OCI-LY7 (cell line): ENCODE measurements at regions not wholly inside any gene's neighbourhood (a gene's known extent, or its start where the extent isn't known, plus 50 kb on each side); places are given as distances from the start of the nearest gene placed in this dataset.

Experiments used
- BruUV-seq: library from RNA; stranded (reverse); fragments of 400-500 nt; replicated peaks from 2 replicates; lab custom pipeline; 2021; lab: Mats Ljungman, UMichigan
- CTCF ChIA-PET: fragments of 300-600 bp; sonication (Branson Sonifier 250); formaldehyde crosslinking; loops from one replicate; lab custom pipeline; 2022; ENCODE audit warnings: antibody characterized with exemption; ENCODE audit not compliant: unreplicated experiment; lab: Charles Lee
- POLR2A ChIA-PET: fragments of 300-600 bp; sonication (Branson Sonifier 250); formaldehyde crosslinking; loops from one replicate; lab custom pipeline; 2022; ENCODE audit warnings: antibody characterized with exemption; lab: Charles Lee
- DNase-seq: peaks from one replicate; pipeline ENCODE4 v3.0.0-alpha.2; 2015; ENCODE audit warnings: low spot score
- H2AFZ ChIP-seq: fragments of 200-600 bp; sonication (generic), shearing (Covaris generic); 2 replicates; pipeline ENCODE4 v1.6.1; 2014; ENCODE audit warnings: mild to moderate bottlenecking, antibody characterized with exemption, low read length, moderate library complexity
- H3K27ac ChIP-seq: fragments of 200-600 bp; sonication (generic); 2 replicates; pipeline ENCODE4 v1.5.1; 2014; ENCODE audit warnings: mixed run types, low read depth, mild to moderate bottlenecking, moderate library complexity, low read length, inconsistent platforms; ENCODE audit not compliant: poor library complexity, severe bottlenecking
- H3K36me3 ChIP-seq: fragments of 200-600 bp; sonication (generic); 2 replicates; pipeline ENCODE4 v1.6.1; 2014; ENCODE audit warnings: mild to moderate bottlenecking, antibody characterized with exemption, low read length, moderate library complexity, mixed read lengths; ENCODE audit not compliant: insufficient read depth
- H3K4me1 ChIP-seq: fragments of 200-600 bp; sonication (generic); 2 replicates; pipeline ENCODE4 v1.5.1; 2014; ENCODE audit warnings: mild to moderate bottlenecking, low read length; ENCODE audit not compliant: insufficient read depth, poor library complexity, severe bottlenecking
- H3K4me2 ChIP-seq: fragments of 200-600 bp; sonication (generic); 2 replicates; pipeline ENCODE4 v1.6.1; 2014; ENCODE audit warnings: mild to moderate bottlenecking, low read length
- H3K4me3 ChIP-seq: fragments of 200-600 bp; sonication (generic); 2 replicates; pipeline ENCODE4 v1.5.1; 2014; ENCODE audit warnings: mild to moderate bottlenecking, low read depth, low read length; ENCODE audit not compliant: poor library complexity, severe bottlenecking
- H3K79me2 ChIP-seq: fragments of 200-600 bp; sonication (generic); 2 replicates; pipeline ENCODE4 v1.6.1; 2016; ENCODE audit warnings: low read depth, mild to moderate bottlenecking, low read length, moderate library complexity, mixed read lengths; ENCODE audit not compliant: insufficient read depth
- H3K9me2 ChIP-seq: fragments of 200-600 bp; sonication (generic); 2 replicates; pipeline ENCODE4 v1.6.1; 2016; ENCODE audit warnings: mild to moderate bottlenecking, low read length, mixed read lengths; ENCODE audit not compliant: insufficient read depth
- H3K9me3 ChIP-seq: fragments of 200-600 bp; sonication (generic); 2 replicates; pipeline ENCODE4 v1.6.1; 2014; ENCODE audit warnings: mild to moderate bottlenecking, mixed run types, low read length, mixed read lengths
- H4K20me1 ChIP-seq: fragments of 200-600 bp; sonication (generic); 2 replicates; pipeline ENCODE4 v1.6.1; 2014; ENCODE audit warnings: mild to moderate bottlenecking, antibody characterized with exemption, low read length, moderate library complexity, mixed read lengths; ENCODE audit not compliant: insufficient read depth
- EZH2phosphoT487 ChIP-seq: fragments of 200-600 bp; sonication (generic); IDR thresholded peaks from 2 replicates; pipeline ENCODE4 v1.6.1; 2018; ENCODE audit warnings: low read depth, borderline replicate concordance, mild to moderate bottlenecking, mixed run types, antibody characterized with exemption, low read length, moderate library complexity, mixed read lengths
- intact Hi-C: fragments of 100-400 bp; cut with micrococcal nuclease; formaldehyde crosslinking; loops from one replicate; pipeline ENCODE4 v1.10.0; 2022; ENCODE audit not compliant: unreplicated experiment
- TF ChIP-seq, protein P1 (sequence below): fragments of 200-600 bp; sonication (generic); conservative IDR thresholded peaks from 2 replicates; pipeline ENCODE4 v1.5.1; 2014; ENCODE audit warnings: mild to moderate bottlenecking, antibody characterized with exemption, low read length, moderate library complexity, mixed read lengths

DNA sequence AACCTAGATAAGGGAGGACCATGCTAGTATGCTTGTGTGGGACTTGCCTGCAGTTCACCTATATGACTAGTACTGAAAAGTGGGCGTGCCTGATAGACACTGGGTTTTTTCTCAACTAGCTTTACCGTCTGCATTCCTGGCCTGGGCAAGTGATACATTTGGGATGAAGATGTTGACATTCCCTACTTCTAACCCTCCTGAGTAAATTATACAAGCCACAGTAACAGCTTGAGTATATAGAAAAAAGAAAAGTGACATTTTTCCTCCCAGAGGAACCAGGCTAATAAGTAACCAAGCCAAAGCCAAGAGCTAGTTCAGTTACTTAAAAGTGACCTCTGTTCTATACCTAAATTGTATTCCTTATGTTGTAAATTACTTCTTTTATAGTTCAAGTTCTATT lies 153.8 kb upstream of the CYLC2 start:
- BruUV-seq = no TSS peak
- CTCF ChIA-PET = no interaction called here
- no peak overlapping the region for H3K27ac ChIP-seq
- no peaks in the 10 kb centered on the region for H3K9me2 ChIP-seq
- TF ChIP-seq, protein P1, sequence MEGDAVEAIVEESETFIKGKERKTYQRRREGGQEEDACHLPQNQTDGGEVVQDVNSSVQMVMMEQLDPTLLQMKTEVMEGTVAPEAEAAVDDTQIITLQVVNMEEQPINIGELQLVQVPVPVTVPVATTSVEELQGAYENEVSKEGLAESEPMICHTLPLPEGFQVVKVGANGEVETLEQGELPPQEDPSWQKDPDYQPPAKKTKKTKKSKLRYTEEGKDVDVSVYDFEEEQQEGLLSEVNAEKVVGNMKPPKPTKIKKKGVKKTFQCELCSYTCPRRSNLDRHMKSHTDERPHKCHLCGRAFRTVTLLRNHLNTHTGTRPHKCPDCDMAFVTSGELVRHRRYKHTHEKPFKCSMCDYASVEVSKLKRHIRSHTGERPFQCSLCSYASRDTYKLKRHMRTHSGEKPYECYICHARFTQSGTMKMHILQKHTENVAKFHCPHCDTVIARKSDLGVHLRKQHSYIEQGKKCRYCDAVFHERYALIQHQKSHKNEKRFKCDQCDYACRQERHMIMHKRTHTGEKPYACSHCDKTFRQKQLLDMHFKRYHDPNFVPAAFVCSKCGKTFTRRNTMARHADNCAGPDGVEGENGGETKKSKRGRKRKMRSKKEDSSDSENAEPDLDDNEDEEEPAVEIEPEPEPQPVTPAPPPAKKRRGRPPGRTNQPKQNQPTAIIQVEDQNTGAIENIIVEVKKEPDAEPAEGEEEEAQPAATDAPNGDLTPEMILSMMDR = no peak
- H2AFZ ChIP-seq = no peak overlapping the region
- H3K9me3 ChIP-seq = no peaks in the 10 kb centered on the region
- H3K4me3 ChIP-seq = no peak overlapping the region
- intact Hi-C loops = no loop called here
- no peaks in the 10 kb centered on the region for H3K4me1 ChIP-seq
- no peaks in the 10 kb centered on the region for H3K36me3 ChIP-seq
- no peaks in the 10 kb centered on the region for H3K79me2 ChIP-seq
- POLR2A ChIA-PET = no interaction called here
- no peaks in the 10 kb centered on the region for H4K20me1 ChIP-seq
- H3K4me2 ChIP-seq = no peak overlapping the region
- no peak for DNase-seq

DNA sequence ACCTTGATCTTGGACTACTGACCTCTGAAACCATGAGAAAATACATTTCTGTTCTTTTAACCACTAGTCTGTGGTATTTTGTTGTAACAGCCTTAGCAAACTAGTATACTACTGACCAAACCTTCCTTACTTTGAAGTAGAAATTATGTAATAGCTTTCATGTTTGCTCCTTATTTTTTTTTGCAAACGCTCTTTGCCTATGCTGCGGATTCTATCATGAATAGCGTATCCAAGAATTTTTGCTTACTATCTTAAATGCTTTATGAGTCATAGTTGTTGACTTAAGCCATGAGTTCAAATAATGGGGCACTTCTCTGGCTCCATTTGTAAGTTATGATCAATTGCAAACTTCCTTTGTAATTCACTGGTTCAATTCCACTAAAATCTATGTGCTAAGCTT lies 154.8 kb upstream of the CYLC2 start:
- no peak overlapping the region for H3K27ac ChIP-seq
- no peak overlapping the region for H2AFZ ChIP-seq
- no peaks in the 10 kb centered on the region for H3K9me2 ChIP-seq
- intact Hi-C loops = no loop called here
- H3K79me2 ChIP-seq = no peaks in the 10 kb centered on the region
- H3K4me1 ChIP-seq = no peaks in the 10 kb centered on the region
- no peak for TF ChIP-seq EZH2phosphoT487
- TF ChIP-seq, protein P1 = no peak
- H3K9me3 ChIP-seq = no peaks in the 10 kb centered on the region
- no peaks in the 10 kb centered on the region for H4K20me1 ChIP-seq
- no peak for DNase-seq
- POLR2A ChIA-PET = interaction anchor here (0.6 kb wide), 1 partner anchor 22 kb away, joined by 3 read pairs; no protein-coding TSS in a partner anchor
- no TSS peak for BruUV-seq
- H3K4me2 ChIP-seq = no peak overlapping the region
- no peaks in the 10 kb centered on the region for H3K36me3 ChIP-seq
- no peak overlapping the region for H3K4me3 ChIP-seq
- CTCF ChIA-PET = no interaction called here

DNA sequence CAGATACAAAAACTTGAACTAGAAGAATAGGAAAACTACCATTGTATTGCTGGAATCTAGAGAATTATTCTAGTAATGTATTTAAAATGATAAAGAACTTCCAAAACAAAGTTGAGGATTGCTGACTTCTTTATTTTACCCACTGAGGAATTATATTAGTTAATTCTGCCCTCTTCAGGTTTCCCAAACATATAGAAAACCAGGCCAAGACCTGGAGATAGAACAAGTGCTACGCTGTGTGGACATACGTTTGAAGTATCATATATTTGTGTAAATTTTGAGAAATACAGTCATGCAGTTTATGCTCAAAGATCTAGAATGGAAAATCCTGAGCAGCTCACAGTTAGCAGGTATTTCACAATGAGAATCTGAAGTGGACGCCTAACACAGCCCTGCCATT lies 162.3 kb upstream of the CYLC2 start:
- Histone ChIP-seq H3K4me2 (no peak overlapping the region), H4K20me1 (no peaks in the 10 kb centered on the region), H3K4me1 (no peaks in the 10 kb centered on the region), H3K9me3 (no peaks in the 10 kb centered on the region), H3K4me3 (no peak overlapping the region), H2AFZ (no peak overlapping the region), H3K27ac (no peak overlapping the region), H3K79me2 (no peaks in the 10 kb centered on the region), H3K9me2 (no peaks in the 10 kb centered on the region), H3K36me3 (no peaks in the 10 kb centered on the region)
- no TSS peak for BruUV-seq
- POLR2A ChIA-PET = no interaction called here
- no peak for DNase-seq
- intact Hi-C loops = no loop called here
- TF ChIP-seq EZH2phosphoT487 = no peak
- TF ChIP-seq, protein P1 = no peak
- CTCF ChIA-PET = no interaction called here
